Fibroblast of lung (primary cell): ENCODE measurements at regions not wholly inside any gene's neighbourhood (a gene's known extent, or its start where the extent isn't known, plus 50 kb on each side); places are given as distances from the start of the nearest gene placed in this dataset.

ENCODE experiments used
- CTCF ChIP-seq, 2 donors: IDR thresholded peaks in 1 of 2; conservative IDR thresholded peaks in 1 of 2; 1 replicate in 1 of 2; 2 replicates in 1 of 2; pipeline ENCODE4 v1.5.1; 2011 to 2012; ENCODE audit warnings: low read length in 2 of 2, control low read depth in 1 of 2, inconsistent platforms in 1 of 2, low read depth in 1 of 2, mild to moderate bottlenecking in 1 of 2
- EZH2 ChIP-seq: IDR thresholded peaks from 2 replicates; pipeline ENCODE4 v1.5.1; 2012; ENCODE audit warnings: low read length, control low read depth, mild to moderate bottlenecking; ENCODE audit errors: missing control alignments

- TF ChIP-seq EZH2: no peak
- no peak for TF ChIP-seq CTCF (conservative IDR thresholded peaks at IDR 0.05 in 1 of 2, IDR thresholded peaks at IDR 0.05 in 1 of 2; ENCODE audit: low read depth in 1 of 2, low read length in 2 of 2)
Measured at GRCh38 chr6:56741472-56741871, 98.8 kb upstream of the DST start.
